Suprapubic skin (tissue), 4 donors: ENCODE measurements at regions not wholly inside any gene's neighbourhood (a gene's known extent, or its start where the extent isn't known, plus 50 kb on each side); places are given as distances from the start of the nearest gene placed in this dataset.

ENCODE experiments used
- DNase-seq, 2 donors: peaks; one replicate each; pipeline ENCODE4 v3.0.0-alpha.2; 2019; ENCODE audit warnings: low spot score in 2 of 2
- H3K27ac ChIP-seq: fragments of 200-600 bp; sonication (generic); one replicate; pipeline ENCODE4 v1.5.1; 2019
- H3K27me3 ChIP-seq: fragments of 200-600 bp; sonication (generic); one replicate; pipeline ENCODE4 v1.5.1; 2019
- H3K36me3 ChIP-seq: fragments of 200-600 bp; sonication (generic); one replicate; pipeline ENCODE4 v1.5.1; 2019
- H3K4me1 ChIP-seq: fragments of 200-600 bp; sonication (generic); one replicate; pipeline ENCODE4 v1.5.1; 2019
- H3K4me3 ChIP-seq: fragments of 200-600 bp; sonication (generic); one replicate; pipeline ENCODE4 v1.5.1; 2019; ENCODE audit warnings: mild to moderate bottlenecking
- H3K9me3 ChIP-seq: fragments of 200-600 bp; sonication (generic); one replicate; pipeline ENCODE4 v1.5.1; 2019
- CTCF ChIP-seq, 2 donors: fragments of 200-600 bp in 1 of 2; fragments of 450-650 bp in 1 of 2; sonication (generic) in 1 of 2; IDR thresholded peaks; one replicate each; pipeline ENCODE4 v1.5.1; 2016 to 2019; ENCODE audit warnings: antibody characterized with exemption in 2 of 2, mild to moderate bottlenecking in 1 of 2, moderate library complexity in 1 of 2
- EP300 ChIP-seq: sonication (generic); formaldehyde crosslinking; IDR thresholded peaks from one replicate; pipeline ENCODE4 v1.6.1; 2017; ENCODE audit warnings: antibody characterized with exemption
- POLR2A ChIP-seq, 2 donors: fragments of 450-650 bp; IDR thresholded peaks; one replicate each; pipeline ENCODE4 v1.6.1; 2017; ENCODE audit warnings: antibody characterized with exemption in 2 of 2, mild to moderate bottlenecking in 2 of 2, moderate library complexity in 2 of 2
- POLR2AphosphoS5 ChIP-seq, 3 donors: sonication (generic); formaldehyde crosslinking; IDR thresholded peaks; one replicate each; pipeline ENCODE4 v1.6.1; 2017; ENCODE audit warnings: antibody characterized with exemption in 3 of 3
- WGBS: methylation state at CpG from one replicate; pipeline ENCODE4 v1.1.5; 2018; 5-methylcytosine and 5-hydroxymethylcytosine counted together

DNA sequence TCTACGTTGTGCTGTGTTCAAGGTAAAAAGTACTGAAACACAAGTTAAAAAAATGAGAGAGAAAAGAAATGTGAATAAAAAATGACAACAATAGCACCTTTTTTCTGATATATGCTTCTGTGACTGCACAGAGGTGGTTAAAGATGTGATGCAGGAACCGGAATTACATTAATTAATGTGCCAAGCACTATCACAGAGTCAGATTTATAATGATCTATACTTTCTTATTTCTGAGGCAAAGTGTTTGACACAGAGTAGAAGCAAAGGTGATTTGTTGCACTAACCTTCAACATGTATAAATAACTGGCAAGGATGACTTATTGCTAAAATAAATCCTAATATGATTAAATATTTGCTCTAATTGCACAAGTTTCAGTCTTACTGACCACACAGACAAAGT lies 654.6 kb upstream of the SLITRK1 start:
- no peak overlapping the region for H3K4me3 ChIP-seq
- no peaks in the 10 kb centered on the region for H3K27me3 ChIP-seq
- no peak overlapping the region for H3K27ac ChIP-seq
- WGBS, result 71% methylated on average over 2 of the region's 2 CpGs
- no peaks in the 10 kb centered on the region for H3K9me3 ChIP-seq
- no peaks in the 10 kb centered on the region for H3K4me1 ChIP-seq
- no peaks in the 10 kb centered on the region for H3K36me3 ChIP-seq
- DNase-seq, result no peak
- no peak for TF ChIP-seq CTCF (IDR thresholded peaks at IDR 0.05)
- TF ChIP-seq POLR2A (IDR thresholded peaks at IDR 0.05), result no peak
- TF ChIP-seq POLR2AphosphoS5 (IDR thresholded peaks at IDR 0.05), result no peak
- no peak for TF ChIP-seq EP300

GRCh38 chr13:84528408-84529070 lies 646.3 kb upstream of the SLITRK1 start:
- H3K4me1 ChIP-seq, result no peaks in the 10 kb centered on the region
- H3K4me3 ChIP-seq, result no peak overlapping the region
- DNase-seq, result no peak
- no peaks in the 10 kb centered on the region for H3K36me3 ChIP-seq
- no peaks in the 10 kb centered on the region for H3K9me3 ChIP-seq
- no peak overlapping the region for H3K27ac ChIP-seq
- WGBS, result 64% methylated on average over 1 of the region's 3 CpGs
- TF ChIP-seq POLR2AphosphoS5 (IDR thresholded peaks at IDR 0.05) (no peak), EP300 (no peak), POLR2A (IDR thresholded peaks at IDR 0.05) (no peak), CTCF (IDR thresholded peaks at IDR 0.05) (no peak)
- no peaks in the 10 kb centered on the region for H3K27me3 ChIP-seq

GRCh38 chr13:84525865-84526264 lies 643.6 kb upstream of the SLITRK1 start:
- H3K27ac ChIP-seq, result no peak overlapping the region
- TF ChIP-seq POLR2A (IDR thresholded peaks at IDR 0.05), result no peak
- TF ChIP-seq POLR2AphosphoS5 (IDR thresholded peaks at IDR 0.05), result no peak
- TF ChIP-seq EP300, result no peak
- no peak for TF ChIP-seq CTCF (IDR thresholded peaks at IDR 0.05)
- H3K4me1 ChIP-seq, result no peaks in the 10 kb centered on the region
- DNase-seq, result no peak
- H3K4me3 ChIP-seq, result no peak overlapping the region
- H3K36me3 ChIP-seq, result no peaks in the 10 kb centered on the region
- no peaks in the 10 kb centered on the region for H3K27me3 ChIP-seq
- H3K9me3 ChIP-seq, result no peaks in the 10 kb centered on the region

- no peaks in the 10 kb centered on the region for H3K36me3 ChIP-seq
- no peaks in the 10 kb centered on the region for H3K27me3 ChIP-seq
- H3K27ac ChIP-seq, result no peak overlapping the region
- TF ChIP-seq EP300, result no peak
- TF ChIP-seq CTCF (IDR thresholded peaks at IDR 0.05), result no peak
- no peak for TF ChIP-seq POLR2A (IDR thresholded peaks at IDR 0.05)
- no peak for TF ChIP-seq POLR2AphosphoS5 (IDR thresholded peaks at IDR 0.05)
- no peaks in the 10 kb centered on the region for H3K9me3 ChIP-seq
- 54% methylated on average over 3 of the region's 3 CpGs for WGBS
- DNase-seq, result no peak
- no peaks in the 10 kb centered on the region for H3K4me1 ChIP-seq
- no peak overlapping the region for H3K4me3 ChIP-seq
Measured at GRCh38 chr13:84524586-84524985, 642.3 kb upstream of the SLITRK1 start.

DNA sequence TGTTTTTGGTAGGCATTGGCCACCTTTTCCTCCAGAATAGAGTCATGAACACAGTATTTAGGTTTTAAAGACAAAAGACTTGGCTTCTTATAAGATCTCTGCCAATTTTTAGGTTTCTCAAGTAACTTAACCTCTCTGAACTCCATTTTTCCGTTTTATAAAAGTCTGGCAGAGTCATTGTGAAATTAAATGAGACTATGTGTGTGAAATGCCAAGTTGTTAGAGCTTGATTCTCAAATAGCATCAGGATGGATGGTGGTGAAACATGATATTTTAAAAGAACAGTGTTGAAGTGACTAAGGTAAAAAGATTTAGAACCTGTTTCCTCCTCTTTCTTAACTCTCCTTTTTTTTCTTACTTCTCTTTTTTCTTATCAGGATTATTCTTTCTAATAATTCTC lies 617.7 kb upstream of the SLITRK1 start:
- DNase-seq, result no peak
- H3K4me3 ChIP-seq, result no peak overlapping the region
- WGBS, result 65% methylated on average over 1 of the region's 1 CpG

More for the DNA sequence above, 617.7 kb upstream of the SLITRK1 start:
- H3K9me3 ChIP-seq, result peaks cover 5% of the 10 kb centered on the region
- no peak for TF ChIP-seq EP300
- TF ChIP-seq POLR2A (IDR thresholded peaks at IDR 0.05), result no peak
- no peak for TF ChIP-seq POLR2AphosphoS5 (IDR thresholded peaks at IDR 0.05)
- TF ChIP-seq CTCF (IDR thresholded peaks at IDR 0.05), result no peak
- no peak overlapping the region for H3K27ac ChIP-seq
- H3K27me3 ChIP-seq, result no peaks in the 10 kb centered on the region
- no peaks in the 10 kb centered on the region for H3K4me1 ChIP-seq
- H3K36me3 ChIP-seq, result no peaks in the 10 kb centered on the region
